Mesothelial cell of epicardium (in vitro differentiated cells): ENCODE measurements at regions not wholly inside any gene's neighbourhood (a gene's known extent, or its start where the extent isn't known, plus 50 kb on each side); places are given as distances from the start of the nearest gene placed in this dataset.

ENCODE experiments used
- DNase-seq, 2 experiments: peaks; one replicate each; pipeline ENCODE4 v3.0.0; 2021; ENCODE audit warnings: low spot score in 2 of 2; ENCODE audit not compliant: unreplicated experiment in 2 of 2
- H3K27ac Mint-ChIP-seq: 2 replicates; pipeline ENCODE4 v1.8.0; 2021; ENCODE audit warnings: mixed read lengths
- H3K27me3 Mint-ChIP-seq: 2 replicates; pipeline ENCODE4 v1.8.0; 2021; ENCODE audit warnings: low read depth, mixed read lengths
- H3K36me3 Mint-ChIP-seq: 2 replicates; pipeline ENCODE4 v1.8.0; 2021; ENCODE audit warnings: mixed read lengths
- H3K4me1 Mint-ChIP-seq: 2 replicates; pipeline ENCODE4 v1.8.0; 2021; ENCODE audit warnings: mixed read lengths
- H3K4me3 Mint-ChIP-seq: 2 replicates; pipeline ENCODE4 v1.8.0; 2021; ENCODE audit warnings: mild to moderate bottlenecking, moderate library complexity, mixed read lengths
- H3K9me3 Mint-ChIP-seq: 2 replicates; pipeline ENCODE4 v1.8.0; 2021; ENCODE audit warnings: mixed read lengths
- TF ChIP-seq, protein P1 (sequence below): fragments of 200-600 bp; sonication (generic); IDR thresholded peaks from one replicate; pipeline ENCODE4 v1.5.0; 2021; ENCODE audit warnings: antibody characterized with exemption; ENCODE audit not compliant: unreplicated experiment

DNA sequence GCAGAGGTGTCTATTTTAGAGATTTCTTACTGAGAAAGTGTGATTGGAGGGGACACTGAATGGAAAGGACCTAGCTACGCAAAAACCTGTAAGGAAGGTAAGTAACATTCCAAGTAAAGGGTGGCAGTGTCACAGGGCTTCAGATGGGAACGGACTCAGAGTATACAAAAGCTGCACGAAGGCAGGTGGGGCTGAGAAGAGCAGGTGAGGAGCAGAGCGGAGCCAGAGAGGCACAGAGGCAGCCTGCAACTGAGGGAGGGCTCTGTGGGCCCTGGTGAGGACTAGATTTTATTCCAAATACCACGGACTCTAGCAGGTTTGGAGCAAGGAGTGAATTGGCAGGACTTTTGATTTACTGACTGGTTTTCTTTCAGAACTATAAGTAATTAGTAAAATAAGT, 331.3 kb upstream of the PKDCC start:
- Mint-ChIP-seq H3K4me3 (no peak overlapping the region), H3K27me3 (no peaks in the 10 kb centered on the region), H3K27ac (no peak overlapping the region), H3K9me3 (no peaks in the 10 kb centered on the region), H3K4me1 (peaks cover 5% of the 10 kb centered on the region), H3K36me3 (no peaks in the 10 kb centered on the region)
- DNase-seq = no peak
- TF ChIP-seq, protein P1, sequence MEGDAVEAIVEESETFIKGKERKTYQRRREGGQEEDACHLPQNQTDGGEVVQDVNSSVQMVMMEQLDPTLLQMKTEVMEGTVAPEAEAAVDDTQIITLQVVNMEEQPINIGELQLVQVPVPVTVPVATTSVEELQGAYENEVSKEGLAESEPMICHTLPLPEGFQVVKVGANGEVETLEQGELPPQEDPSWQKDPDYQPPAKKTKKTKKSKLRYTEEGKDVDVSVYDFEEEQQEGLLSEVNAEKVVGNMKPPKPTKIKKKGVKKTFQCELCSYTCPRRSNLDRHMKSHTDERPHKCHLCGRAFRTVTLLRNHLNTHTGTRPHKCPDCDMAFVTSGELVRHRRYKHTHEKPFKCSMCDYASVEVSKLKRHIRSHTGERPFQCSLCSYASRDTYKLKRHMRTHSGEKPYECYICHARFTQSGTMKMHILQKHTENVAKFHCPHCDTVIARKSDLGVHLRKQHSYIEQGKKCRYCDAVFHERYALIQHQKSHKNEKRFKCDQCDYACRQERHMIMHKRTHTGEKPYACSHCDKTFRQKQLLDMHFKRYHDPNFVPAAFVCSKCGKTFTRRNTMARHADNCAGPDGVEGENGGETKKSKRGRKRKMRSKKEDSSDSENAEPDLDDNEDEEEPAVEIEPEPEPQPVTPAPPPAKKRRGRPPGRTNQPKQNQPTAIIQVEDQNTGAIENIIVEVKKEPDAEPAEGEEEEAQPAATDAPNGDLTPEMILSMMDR = no peak

DNA sequence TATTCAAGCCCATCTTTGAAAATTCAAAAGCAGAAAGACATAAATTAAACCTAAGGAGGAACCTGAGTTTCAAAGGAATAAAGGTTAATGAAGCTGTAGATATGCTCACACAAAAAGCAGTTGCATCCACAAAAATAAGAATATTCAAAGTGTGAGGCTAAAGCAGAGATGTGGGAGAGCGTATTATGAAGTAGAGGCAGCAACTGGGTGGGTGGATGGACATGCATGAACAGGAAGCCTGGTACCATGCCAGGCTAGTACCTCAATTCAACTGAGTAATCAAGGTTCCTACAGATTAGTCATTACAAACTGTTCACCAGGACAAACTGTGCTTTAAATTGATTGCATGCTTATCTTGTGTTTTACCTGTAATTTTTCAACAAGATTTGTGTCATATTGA, 330.0 kb upstream of the PKDCC start:
- Mint-ChIP-seq H3K27ac (no peak overlapping the region), H3K27me3 (no peaks in the 10 kb centered on the region), H3K4me3 (no peak overlapping the region), H3K36me3 (no peaks in the 10 kb centered on the region), H3K9me3 (no peaks in the 10 kb centered on the region), H3K4me1 (peaks cover 8% of the 10 kb centered on the region)
- TF ChIP-seq, protein P1 = no peak
- no peak for DNase-seq

GRCh38 chr2:41718705-41719104, 329.1 kb upstream of the PKDCC start:
- Mint-ChIP-seq H3K4me3 (no peak overlapping the region), H3K36me3 (no peaks in the 10 kb centered on the region), H3K4me1 (peaks cover 16% of the 10 kb centered on the region), H3K27me3 (no peaks in the 10 kb centered on the region), H3K27ac (no peak overlapping the region), H3K9me3 (no peaks in the 10 kb centered on the region)
- DNase-seq = no peak
- TF ChIP-seq, protein P1 = no peak

- DNase-seq = no peak
- H3K9me3 Mint-ChIP-seq = no peaks in the 10 kb centered on the region
- no peaks in the 10 kb centered on the region for H3K36me3 Mint-ChIP-seq
- H3K27me3 Mint-ChIP-seq = no peaks in the 10 kb centered on the region
- TF ChIP-seq, protein P1 = no peak
- no peak overlapping the region for H3K27ac Mint-ChIP-seq
- peaks cover 20% of the 10 kb centered on the region for H3K4me1 Mint-ChIP-seq
- H3K4me3 Mint-ChIP-seq = no peak overlapping the region
Observed at GRCh38 chr2:41719756-41720155, 328.1 kb upstream of the PKDCC start.

DNA sequence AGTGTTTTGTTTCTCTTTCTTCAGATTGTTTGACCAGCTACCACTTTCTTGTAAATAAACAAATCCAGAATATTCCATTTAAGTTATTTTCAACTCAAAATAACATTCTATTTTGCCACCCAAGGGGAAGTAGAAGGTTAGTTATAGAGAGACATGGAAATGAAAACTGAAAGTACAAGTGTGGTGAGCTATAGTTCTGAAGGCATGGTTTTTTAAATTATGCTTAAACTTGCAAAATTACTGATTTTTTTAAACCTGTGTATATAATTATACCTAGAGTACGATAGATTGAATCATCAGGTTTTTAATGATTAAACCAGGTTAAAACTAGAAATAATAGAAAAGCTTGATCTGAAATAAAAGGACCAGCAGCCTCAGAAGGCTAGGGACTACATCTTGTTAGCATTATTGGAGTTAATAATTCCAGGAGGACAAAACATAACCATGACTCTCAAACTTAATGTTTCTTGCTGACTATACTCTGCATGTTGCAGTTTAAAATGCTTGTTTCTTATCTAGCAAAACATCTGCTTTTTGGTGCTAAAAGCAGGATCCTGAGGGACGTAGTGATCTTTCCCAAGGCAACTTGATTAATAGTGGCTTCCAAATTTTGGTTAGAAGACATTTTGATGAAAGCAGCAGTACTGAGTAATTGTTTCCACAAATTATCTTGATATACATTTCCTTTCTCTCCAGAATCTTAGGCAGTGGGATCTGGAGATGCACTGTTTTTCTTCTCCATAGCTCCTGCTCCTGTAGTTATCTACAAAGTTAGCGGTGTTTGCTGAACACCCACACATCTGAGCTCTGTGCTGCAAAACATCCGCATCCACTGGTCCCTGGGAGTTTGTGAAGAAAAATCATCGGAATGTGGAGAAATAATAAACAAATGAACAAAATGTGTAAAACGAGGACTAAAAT, 327.2 kb upstream of the PKDCC start:
- no peak for DNase-seq
- Mint-ChIP-seq H3K4me1 (peaks cover 20% of the 10 kb centered on the region), H3K36me3 (no peaks in the 10 kb centered on the region), H3K27ac (no peak overlapping the region), H3K9me3 (no peaks in the 10 kb centered on the region), H3K4me3 (no peak overlapping the region), H3K27me3 (no peaks in the 10 kb centered on the region)
- TF ChIP-seq, protein P1 = no peak
